ENCODE measurements at regions not wholly inside any gene's neighbourhood (a gene's known extent, or its start where the extent isn't known, plus 50 kb on each side); places are given as distances from the start of the nearest gene placed in this dataset.

DNA sequence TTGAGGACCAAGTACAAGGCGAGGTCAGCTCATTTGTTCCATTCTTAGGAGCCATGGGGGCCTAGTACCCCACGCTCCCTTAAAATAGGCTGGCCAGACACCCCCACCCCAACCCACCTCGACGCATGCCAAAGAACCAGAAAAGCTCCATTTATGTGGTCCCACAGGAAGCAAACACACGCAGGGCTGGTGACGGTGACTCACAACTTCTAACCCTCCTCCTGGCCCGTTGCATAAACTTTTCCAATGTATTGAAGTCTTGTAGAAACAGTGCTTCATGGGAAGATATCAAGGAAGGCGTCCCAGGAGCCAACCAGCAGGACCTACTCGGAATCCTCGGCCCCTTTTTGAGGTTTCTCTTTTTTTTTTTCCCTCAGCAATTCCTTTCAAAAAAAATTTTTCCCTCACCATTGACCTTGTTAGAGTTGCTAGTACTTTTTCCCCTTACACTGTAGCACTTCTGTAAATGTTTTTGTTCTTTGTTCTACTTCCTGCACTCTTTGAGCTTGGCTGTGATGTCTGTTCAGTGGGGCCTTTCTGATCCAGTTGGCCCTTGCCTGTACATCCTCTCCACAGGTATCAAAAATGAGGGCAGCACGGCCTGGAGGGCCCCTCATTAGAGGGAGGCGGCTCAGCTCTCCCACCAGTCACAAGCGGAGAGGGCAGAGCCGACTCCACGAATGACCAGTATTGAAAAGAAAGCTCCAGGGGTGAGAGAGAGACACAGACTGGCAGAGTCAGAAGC is 208.3 kb downstream of the RGS9 start:
- no peak for ATAC-seq
- no peaks in the 10 kb centered on the region for H4K20me1 ChIP-seq (replicated peaks; ENCODE audit: insufficient read depth)
- no peak overlapping the region for H2AFZ ChIP-seq
- no peak overlapping the region for H3K4me3 ChIP-seq
- H3K9me2 ChIP-seq (ENCODE audit: insufficient read depth) = no peaks in the 10 kb centered on the region
- no peaks in the 10 kb centered on the region for H3K4me1 Mint-ChIP-seq
- no peaks in the 10 kb centered on the region for H3K4me1 ChIP-seq (ENCODE audit: insufficient read depth)
- H3K36me3 ChIP-seq (ENCODE audit: insufficient read depth) = peaks cover 2% of the 10 kb centered on the region; the same call in 1 of the 2 replicates
- H3K27me3 ChIP-seq (ENCODE audit: insufficient read depth) = no peaks in the 10 kb centered on the region
- H3K27me3 Mint-ChIP-seq (ENCODE audit: insufficient read depth, low read depth, poor library complexity) = peaks cover 2% of the 10 kb centered on the region
- no peaks in the 10 kb centered on the region for H3K79me2 ChIP-seq (replicated peaks; ENCODE audit: insufficient read depth)
- H3K36me3 Mint-ChIP-seq (ENCODE audit: low read depth) = no peaks in the 10 kb centered on the region; the same call in 2 of the 3 replicates
- TF ChIP-seq POLR2AphosphoS5 (IDR thresholded peaks at IDR 0.05; ENCODE audit: low read depth) = no peak
- TF ChIP-seq ZNF331 (CRISPR knock-in tag; IDR thresholded peaks at IDR 0.05; ENCODE audit: low read depth) = no peak
- TF ChIP-seq ZNF114 (CRISPR knock-in tag; IDR thresholded peaks at IDR 0.05) = no peak
- TF ChIP-seq CREB1 (CRISPR knock-in tag; IDR thresholded peaks at IDR 0.05; ENCODE audit: low read depth) = no peak
- no peak for TF ChIP-seq NANOG (IDR thresholded peaks at IDR 0.05; ENCODE audit: borderline replicate concordance)
- TF ChIP-seq, protein P1, sequence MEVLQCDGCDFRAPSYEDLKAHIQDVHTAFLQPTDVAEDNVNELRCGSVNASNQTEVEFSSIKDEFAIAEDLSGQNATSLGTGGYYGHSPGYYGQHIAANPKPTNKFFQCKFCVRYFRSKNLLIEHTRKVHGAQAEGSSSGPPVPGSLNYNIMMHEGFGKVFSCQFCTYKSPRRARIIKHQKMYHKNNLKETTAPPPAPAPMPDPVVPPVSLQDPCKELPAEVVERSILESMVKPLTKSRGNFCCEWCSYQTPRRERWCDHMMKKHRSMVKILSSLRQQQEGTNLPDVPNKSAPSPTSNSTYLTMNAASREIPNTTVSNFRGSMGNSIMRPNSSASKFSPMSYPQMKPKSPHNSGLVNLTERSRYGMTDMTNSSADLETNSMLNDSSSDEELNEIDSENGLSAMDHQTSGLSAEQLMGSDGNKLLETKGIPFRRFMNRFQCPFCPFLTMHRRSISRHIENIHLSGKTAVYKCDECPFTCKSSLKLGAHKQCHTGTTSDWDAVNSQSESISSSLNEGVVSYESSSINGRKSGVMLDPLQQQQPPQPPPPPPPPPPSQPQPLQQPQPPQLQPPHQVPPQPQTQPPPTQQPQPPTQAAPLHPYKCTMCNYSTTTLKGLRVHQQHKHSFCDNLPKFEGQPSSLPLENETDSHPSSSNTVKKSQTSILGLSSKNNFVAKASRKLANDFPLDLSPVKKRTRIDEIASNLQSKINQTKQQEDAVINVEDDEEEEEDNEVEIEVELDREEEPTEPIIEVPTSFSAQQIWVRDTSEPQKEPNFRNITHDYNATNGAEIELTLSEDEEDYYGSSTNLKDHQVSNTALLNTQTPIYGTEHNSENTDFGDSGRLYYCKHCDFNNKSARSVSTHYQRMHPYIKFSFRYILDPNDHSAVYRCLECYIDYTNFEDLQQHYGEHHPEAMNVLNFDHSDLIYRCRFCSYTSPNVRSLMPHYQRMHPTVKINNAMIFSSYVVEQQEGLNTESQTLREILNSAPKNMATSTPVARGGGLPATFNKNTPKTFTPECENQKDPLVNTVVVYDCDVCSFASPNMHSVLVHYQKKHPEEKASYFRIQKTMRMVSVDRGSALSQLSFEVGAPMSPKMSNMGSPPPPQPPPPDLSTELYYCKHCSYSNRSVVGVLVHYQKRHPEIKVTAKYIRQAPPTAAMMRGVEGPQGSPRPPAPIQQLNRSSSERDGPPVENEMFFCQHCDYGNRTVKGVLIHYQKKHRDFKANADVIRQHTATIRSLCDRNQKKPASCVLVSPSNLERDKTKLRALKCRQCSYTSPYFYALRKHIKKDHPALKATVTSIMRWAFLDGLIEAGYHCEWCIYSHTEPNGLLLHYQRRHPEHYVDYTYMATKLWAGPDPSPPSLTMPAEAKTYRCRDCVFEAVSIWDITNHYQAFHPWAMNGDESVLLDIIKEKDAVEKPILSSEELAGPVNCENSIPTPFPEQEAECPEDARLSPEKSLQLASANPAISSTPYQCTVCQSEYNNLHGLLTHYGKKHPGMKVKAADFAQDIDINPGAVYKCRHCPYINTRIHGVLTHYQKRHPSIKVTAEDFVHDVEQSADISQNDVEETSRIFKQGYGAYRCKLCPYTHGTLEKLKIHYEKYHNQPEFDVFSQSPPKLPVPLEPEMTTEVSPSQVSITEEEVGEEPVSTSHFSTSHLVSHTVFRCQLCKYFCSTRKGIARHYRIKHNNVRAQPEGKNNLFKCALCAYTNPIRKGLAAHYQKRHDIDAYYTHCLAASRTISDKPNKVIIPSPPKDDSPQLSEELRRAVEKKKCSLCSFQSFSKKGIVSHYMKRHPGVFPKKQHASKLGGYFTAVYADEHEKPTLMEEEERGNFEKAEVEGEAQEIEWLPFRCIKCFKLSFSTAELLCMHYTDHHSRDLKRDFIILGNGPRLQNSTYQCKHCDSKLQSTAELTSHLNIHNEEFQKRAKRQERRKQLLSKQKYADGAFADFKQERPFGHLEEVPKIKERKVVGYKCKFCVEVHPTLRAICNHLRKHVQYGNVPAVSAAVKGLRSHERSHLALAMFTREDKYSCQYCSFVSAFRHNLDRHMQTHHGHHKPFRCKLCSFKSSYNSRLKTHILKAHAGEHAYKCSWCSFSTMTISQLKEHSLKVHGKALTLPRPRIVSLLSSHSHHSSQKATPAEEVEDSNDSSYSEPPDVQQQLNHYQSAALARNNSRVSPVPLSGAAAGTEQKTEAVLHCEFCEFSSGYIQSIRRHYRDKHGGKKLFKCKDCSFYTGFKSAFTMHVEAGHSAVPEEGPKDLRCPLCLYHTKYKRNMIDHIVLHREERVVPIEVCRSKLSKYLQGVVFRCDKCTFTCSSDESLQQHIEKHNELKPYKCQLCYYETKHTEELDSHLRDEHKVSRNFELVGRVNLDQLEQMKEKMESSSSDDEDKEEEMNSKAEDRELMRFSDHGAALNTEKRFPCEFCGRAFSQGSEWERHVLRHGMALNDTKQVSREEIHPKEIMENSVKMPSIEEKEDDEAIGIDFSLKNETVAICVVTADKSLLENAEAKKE (CRISPR knock-in tag; IDR thresholded peaks at IDR 0.05) = no peak
- TF ChIP-seq STAT1 (IDR thresholded peaks at IDR 0.05; ENCODE audit: unreplicated experiment) = no peak
- TF ChIP-seq JUNB (IDR thresholded peaks at IDR 0.05; ENCODE audit: unreplicated experiment) = no peak
- TF ChIP-seq, protein P2, sequence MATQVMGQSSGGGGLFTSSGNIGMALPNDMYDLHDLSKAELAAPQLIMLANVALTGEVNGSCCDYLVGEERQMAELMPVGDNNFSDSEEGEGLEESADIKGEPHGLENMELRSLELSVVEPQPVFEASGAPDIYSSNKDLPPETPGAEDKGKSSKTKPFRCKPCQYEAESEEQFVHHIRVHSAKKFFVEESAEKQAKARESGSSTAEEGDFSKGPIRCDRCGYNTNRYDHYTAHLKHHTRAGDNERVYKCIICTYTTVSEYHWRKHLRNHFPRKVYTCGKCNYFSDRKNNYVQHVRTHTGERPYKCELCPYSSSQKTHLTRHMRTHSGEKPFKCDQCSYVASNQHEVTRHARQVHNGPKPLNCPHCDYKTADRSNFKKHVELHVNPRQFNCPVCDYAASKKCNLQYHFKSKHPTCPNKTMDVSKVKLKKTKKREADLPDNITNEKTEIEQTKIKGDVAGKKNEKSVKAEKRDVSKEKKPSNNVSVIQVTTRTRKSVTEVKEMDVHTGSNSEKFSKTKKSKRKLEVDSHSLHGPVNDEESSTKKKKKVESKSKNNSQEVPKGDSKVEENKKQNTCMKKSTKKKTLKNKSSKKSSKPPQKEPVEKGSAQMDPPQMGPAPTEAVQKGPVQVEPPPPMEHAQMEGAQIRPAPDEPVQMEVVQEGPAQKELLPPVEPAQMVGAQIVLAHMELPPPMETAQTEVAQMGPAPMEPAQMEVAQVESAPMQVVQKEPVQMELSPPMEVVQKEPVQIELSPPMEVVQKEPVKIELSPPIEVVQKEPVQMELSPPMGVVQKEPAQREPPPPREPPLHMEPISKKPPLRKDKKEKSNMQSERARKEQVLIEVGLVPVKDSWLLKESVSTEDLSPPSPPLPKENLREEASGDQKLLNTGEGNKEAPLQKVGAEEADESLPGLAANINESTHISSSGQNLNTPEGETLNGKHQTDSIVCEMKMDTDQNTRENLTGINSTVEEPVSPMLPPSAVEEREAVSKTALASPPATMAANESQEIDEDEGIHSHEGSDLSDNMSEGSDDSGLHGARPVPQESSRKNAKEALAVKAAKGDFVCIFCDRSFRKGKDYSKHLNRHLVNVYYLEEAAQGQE (IDR thresholded peaks at IDR 0.05; ENCODE audit: unreplicated experiment) = no peak
- no peak for TF ChIP-seq EZH2phosphoT487 (IDR thresholded peaks at IDR 0.05; ENCODE audit: unreplicated experiment)
- TF ChIP-seq, protein P3, sequence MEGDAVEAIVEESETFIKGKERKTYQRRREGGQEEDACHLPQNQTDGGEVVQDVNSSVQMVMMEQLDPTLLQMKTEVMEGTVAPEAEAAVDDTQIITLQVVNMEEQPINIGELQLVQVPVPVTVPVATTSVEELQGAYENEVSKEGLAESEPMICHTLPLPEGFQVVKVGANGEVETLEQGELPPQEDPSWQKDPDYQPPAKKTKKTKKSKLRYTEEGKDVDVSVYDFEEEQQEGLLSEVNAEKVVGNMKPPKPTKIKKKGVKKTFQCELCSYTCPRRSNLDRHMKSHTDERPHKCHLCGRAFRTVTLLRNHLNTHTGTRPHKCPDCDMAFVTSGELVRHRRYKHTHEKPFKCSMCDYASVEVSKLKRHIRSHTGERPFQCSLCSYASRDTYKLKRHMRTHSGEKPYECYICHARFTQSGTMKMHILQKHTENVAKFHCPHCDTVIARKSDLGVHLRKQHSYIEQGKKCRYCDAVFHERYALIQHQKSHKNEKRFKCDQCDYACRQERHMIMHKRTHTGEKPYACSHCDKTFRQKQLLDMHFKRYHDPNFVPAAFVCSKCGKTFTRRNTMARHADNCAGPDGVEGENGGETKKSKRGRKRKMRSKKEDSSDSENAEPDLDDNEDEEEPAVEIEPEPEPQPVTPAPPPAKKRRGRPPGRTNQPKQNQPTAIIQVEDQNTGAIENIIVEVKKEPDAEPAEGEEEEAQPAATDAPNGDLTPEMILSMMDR (conservative IDR thresholded peaks at IDR 0.05; ENCODE audit: low read depth in 2 of 2) = no peak
- TF ChIP-seq, protein P4, sequence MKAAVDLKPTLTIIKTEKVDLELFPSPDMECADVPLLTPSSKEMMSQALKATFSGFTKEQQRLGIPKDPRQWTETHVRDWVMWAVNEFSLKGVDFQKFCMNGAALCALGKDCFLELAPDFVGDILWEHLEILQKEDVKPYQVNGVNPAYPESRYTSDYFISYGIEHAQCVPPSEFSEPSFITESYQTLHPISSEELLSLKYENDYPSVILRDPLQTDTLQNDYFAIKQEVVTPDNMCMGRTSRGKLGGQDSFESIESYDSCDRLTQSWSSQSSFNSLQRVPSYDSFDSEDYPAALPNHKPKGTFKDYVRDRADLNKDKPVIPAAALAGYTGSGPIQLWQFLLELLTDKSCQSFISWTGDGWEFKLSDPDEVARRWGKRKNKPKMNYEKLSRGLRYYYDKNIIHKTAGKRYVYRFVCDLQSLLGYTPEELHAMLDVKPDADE (IDR thresholded peaks at IDR 0.05) = no peak
- TF ChIP-seq EZH2 (IDR thresholded peaks at IDR 0.05; ENCODE audit: low read depth, unreplicated experiment) = no peak
- DNase-seq (ENCODE audit: low spot score) = no peak
- no peak overlapping the region for H3K4me3 Mint-ChIP-seq
- H3K27ac Mint-ChIP-seq = no peak overlapping the region
- no peak overlapping the region for H3K27ac ChIP-seq (ENCODE audit: low read depth)
- peaks cover 12% of the 10 kb centered on the region for H3K9me3 Mint-ChIP-seq
- H3K4me2 ChIP-seq = no peak overlapping the region
- H3F3A ChIP-seq (replicated peaks; ENCODE audit: low read depth) = no peaks in the 10 kb centered on the region
